ENCODE measurements at regions not wholly inside any gene's neighbourhood (a gene's known extent, or its start where the extent isn't known, plus 50 kb on each side); places are given as distances from the start of the nearest gene placed in this dataset.

DNA sequence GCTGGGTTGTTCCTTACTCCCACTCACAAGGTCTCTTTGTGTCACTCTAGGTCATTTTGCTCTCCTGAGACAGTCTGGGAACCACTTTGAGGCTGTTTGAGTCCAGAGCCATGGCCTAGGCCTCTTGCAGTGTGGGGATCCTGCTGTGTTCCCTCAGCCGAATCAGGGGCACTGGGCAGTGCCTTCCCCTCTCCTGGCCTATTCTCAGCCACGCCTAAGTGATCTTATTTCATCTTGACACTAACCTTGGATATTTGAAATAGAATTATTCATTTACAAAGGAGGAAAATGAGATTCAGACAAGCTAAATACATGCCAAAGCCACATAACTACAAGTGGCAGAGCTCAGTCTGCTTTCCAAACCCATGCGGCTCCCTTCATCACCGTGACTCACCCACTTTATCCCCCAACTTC is 557.2 kb upstream of the TBL1XR1 start:
- TF ChIP-seq, protein P1, sequence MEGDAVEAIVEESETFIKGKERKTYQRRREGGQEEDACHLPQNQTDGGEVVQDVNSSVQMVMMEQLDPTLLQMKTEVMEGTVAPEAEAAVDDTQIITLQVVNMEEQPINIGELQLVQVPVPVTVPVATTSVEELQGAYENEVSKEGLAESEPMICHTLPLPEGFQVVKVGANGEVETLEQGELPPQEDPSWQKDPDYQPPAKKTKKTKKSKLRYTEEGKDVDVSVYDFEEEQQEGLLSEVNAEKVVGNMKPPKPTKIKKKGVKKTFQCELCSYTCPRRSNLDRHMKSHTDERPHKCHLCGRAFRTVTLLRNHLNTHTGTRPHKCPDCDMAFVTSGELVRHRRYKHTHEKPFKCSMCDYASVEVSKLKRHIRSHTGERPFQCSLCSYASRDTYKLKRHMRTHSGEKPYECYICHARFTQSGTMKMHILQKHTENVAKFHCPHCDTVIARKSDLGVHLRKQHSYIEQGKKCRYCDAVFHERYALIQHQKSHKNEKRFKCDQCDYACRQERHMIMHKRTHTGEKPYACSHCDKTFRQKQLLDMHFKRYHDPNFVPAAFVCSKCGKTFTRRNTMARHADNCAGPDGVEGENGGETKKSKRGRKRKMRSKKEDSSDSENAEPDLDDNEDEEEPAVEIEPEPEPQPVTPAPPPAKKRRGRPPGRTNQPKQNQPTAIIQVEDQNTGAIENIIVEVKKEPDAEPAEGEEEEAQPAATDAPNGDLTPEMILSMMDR (IDR thresholded peaks at IDR 0.05; ENCODE audit: low read depth, low read length): no peak
- H3K4me3 ChIP-seq (ENCODE audit: low read depth, low read length): no peak overlapping the region

- H3K4me3 ChIP-seq (ENCODE audit: low read depth, low read length): no peak overlapping the region
- TF ChIP-seq, protein P1 (IDR thresholded peaks at IDR 0.05; ENCODE audit: low read depth, low read length): no peak
Observed at GRCh38 chr3:177758126-177758525, 560.8 kb upstream of the TBL1XR1 start.

GRCh38 chr3:177760803-177761202 is 563.5 kb upstream of the TBL1XR1 start:
- H3K4me3 ChIP-seq (ENCODE audit: low read depth, low read length): no peak overlapping the region
- TF ChIP-seq, protein P1 (IDR thresholded peaks at IDR 0.05; ENCODE audit: low read depth, low read length): no peak

DNA sequence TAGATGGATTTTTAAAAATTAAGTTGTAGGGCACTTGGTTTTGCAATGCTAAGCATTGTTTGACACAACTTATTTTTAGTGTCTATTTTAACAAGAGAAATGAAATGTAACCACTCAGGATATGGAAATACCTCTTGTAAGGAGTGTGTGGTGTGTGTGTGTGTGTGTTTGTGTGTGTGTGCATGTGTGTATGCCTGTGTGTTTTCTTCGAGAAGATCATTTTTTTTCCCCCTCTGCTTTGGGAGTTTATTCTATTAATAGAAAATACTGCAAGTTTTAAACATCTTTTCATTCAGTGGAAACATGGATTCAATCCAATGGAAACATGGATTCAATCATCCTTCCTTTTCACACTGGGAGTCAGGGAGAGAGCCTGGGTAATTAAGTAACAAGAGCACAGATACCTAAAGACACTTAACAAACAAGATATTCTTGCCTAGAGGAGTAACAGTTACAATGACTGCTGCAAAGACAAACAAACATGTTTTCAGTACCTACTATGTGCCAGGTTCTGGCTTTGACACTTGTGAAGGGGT is 567.2 kb upstream of the TBL1XR1 start:
- TF ChIP-seq, protein P1 (IDR thresholded peaks at IDR 0.05; ENCODE audit: low read depth, low read length): no peak
- H3K4me3 ChIP-seq (ENCODE audit: low read depth, low read length): no peak overlapping the region

- TF ChIP-seq, protein P1 (IDR thresholded peaks at IDR 0.05; ENCODE audit: low read depth, low read length): no peak
- H3K4me3 ChIP-seq (ENCODE audit: low read depth, low read length): no peak overlapping the region
Observed at GRCh38 chr3:177764933-177765332, 567.7 kb upstream of the TBL1XR1 start.

GRCh38 chr3:177770383-177771230 is 573.3 kb upstream of the TBL1XR1 start:
- H3K4me3 ChIP-seq (ENCODE audit: low read depth, low read length): no peak overlapping the region
- TF ChIP-seq, protein P1 (IDR thresholded peaks at IDR 0.05; ENCODE audit: low read depth, low read length): no peak

DNA sequence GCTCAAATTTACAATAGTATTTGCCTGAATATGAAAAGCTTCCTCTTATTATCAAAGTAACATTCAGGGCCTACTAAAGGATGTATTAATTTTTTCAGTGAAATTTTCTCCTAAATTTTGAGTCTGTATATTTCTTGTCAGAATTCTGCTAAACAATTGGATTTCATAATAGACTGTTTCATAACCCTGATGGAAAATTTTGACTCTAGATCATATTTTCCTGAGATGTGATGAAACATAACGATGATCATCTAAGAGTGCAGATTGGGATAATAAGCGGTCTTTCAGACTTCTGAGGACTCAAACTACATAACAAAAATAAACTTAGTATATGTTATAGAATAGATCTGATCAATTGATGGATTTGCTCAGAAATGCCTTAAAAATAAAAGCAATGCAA is 574.5 kb upstream of the TBL1XR1 start:
- TF ChIP-seq, protein P1 (IDR thresholded peaks at IDR 0.05; ENCODE audit: low read depth, low read length): no peak

More for the DNA sequence above, 574.5 kb upstream of the TBL1XR1 start:
- H3K4me3 ChIP-seq (ENCODE audit: low read depth, low read length): no peak overlapping the region

Data from WI38 (cell line).